Neuron (in vitro differentiated cells): ENCODE measurements at regions not wholly inside any gene's neighbourhood (a gene's known extent, or its start where the extent isn't known, plus 50 kb on each side); places are given as distances from the start of the nearest gene placed in this dataset.
"Not testable (repeated sequence)": the region's sequence is repeated elsewhere in the genome, so short reads cannot be mapped to it uniquely, and the experiment has no call there.

Experiments used
- H2AFZ ChIP-seq: one replicate; pipeline ENCODE4 v1.6.1; 2013; ENCODE audit warnings: low read depth, mild to moderate bottlenecking, inconsistent platforms, low read length, moderate library complexity
- H3K27me3 ChIP-seq: one replicate; pipeline ENCODE4 v1.6.1; 2013; ENCODE audit warnings: low read length; ENCODE audit not compliant: insufficient read depth
- H3K36me3 ChIP-seq: one replicate; pipeline ENCODE4 v1.6.1; 2013; ENCODE audit warnings: low read length; ENCODE audit not compliant: insufficient read depth
- H3K4me1 ChIP-seq: one replicate; pipeline ENCODE4 v1.6.1; 2013; ENCODE audit warnings: low read length; ENCODE audit not compliant: insufficient read depth
- H3K4me3 ChIP-seq: 2 replicates; pipeline ENCODE4 v1.5.1; 2013; ENCODE audit warnings: mild to moderate bottlenecking, low read length, moderate library complexity
- H3K9me3 ChIP-seq: one replicate; pipeline ENCODE4 v1.6.1; 2013; ENCODE audit warnings: low read length

GRCh38 chr16:62863139-62863538, 826.9 kb upstream of the CDH8 start:
- Histone ChIP-seq H2AFZ (no peak overlapping the region), H3K27me3 (no peaks in the 10 kb centered on the region), H3K9me3 (no peaks in the 10 kb centered on the region), H3K36me3 (no peaks in the 10 kb centered on the region), H3K4me1 (no peaks in the 10 kb centered on the region), H3K4me3 (no peak overlapping the region)

- Histone ChIP-seq H3K36me3 (no peaks in the 10 kb centered on the region), H3K4me3 (no peak overlapping the region), H3K4me1 (no peaks in the 10 kb centered on the region)
Observed at GRCh38 chr16:62853887-62854286, 817.6 kb upstream of the CDH8 start.

DNA sequence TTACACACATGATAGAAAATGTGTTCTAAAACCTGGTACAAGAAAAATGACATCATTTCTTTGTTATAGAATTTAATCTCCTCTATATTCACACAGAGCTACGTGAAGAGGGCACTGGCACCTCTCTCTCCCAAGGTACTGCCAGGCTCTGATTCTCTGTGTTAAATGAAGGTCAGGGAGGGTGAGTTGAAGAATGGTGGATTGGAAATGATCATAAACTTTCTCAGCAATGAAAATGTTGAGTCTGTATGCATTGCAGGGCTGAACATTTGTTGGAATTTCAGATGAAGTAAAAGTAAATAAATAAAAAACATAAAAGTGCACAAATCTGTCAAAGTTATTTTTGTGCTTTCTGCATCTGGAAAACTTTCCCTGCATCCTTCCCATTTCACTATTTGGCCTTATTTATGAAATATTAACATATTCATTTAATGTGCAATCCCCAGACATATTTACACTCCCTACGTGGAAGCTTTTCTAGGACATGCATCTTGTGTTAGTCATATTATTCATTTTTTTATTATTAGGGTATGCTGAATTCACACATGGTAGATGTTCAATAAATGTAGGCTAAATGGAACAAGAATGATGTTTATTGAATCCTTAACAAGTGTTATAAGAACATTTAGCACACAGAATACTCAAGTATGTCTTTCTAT, 810.3 kb upstream of the CDH8 start:
- Histone ChIP-seq H3K4me3 (no peak overlapping the region), H3K4me1 (no peaks in the 10 kb centered on the region), H3K36me3 (no peaks in the 10 kb centered on the region), H2AFZ (no peak overlapping the region), H3K9me3 (peaks cover 3% of the 10 kb centered on the region), H3K27me3 (no peaks in the 10 kb centered on the region)

More at GRCh38 chr16:62853887-62854286, 817.6 kb upstream of the CDH8 start:
- H2AFZ ChIP-seq: no peak overlapping the region
- H3K27me3 ChIP-seq: no peaks in the 10 kb centered on the region
- no peaks in the 10 kb centered on the region for H3K9me3 ChIP-seq

DNA sequence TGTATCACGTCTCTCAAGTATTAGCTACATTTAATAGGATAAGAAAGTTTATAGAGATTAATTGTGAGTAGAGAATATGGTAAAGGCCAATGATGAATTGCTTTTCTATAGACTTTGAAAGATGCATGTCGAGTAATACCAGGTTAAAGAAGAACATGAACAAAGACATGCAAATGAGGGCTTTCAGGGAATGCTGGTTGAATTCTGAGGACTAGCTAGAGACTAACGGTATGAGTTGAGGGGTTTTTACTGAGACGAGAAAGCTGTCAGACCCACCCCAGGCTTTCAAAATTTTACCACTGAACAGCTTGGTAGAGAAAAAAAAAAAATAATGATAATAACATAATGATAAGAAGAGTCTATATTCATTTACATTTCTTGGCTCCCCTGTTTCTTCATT, 796.0 kb upstream of the CDH8 start:
- Histone ChIP-seq H3K4me3 (peak overlapping the region; percentile 1), H3K9me3 (no peaks in the 10 kb centered on the region), H3K36me3 (no peaks in the 10 kb centered on the region), H2AFZ (no peak overlapping the region), H3K4me1 (peaks cover 72% of the 10 kb centered on the region), H3K27me3 (no peaks in the 10 kb centered on the region)

DNA sequence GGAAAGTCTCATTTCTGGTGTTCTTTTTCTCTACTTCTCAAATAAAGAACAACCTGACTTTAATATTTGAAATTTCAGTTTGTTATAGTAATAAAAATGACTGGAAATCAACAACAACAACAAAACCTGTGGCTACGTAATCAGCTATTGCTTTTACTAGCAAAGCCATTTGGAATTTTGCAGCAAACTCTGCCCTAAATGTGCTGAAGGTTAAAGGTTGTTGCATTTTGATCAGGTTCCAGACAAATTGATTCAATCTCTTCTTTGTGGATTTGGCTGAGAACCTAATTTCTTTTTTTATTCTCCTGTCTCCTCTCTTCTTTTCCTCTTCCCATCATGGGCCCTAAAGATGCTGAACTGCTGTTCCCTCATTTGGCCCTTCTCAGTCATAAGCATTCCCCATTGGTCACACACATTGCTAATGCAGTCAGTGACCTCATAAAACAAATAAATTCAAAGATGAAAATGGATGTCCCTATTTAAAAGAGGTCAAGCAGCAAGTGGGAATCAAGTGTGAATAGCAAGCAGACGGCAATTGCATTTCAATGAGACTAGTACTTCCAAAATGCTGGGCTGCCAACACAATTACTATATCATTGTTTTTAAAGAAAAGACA, 795.1 kb upstream of the CDH8 start:
- peaks cover 72% of the 10 kb centered on the region for H3K4me1 ChIP-seq
- H3K4me3 ChIP-seq: no peak overlapping the region
- no peaks in the 10 kb centered on the region for H3K9me3 ChIP-seq
- no peak overlapping the region for H2AFZ ChIP-seq
- no peaks in the 10 kb centered on the region for H3K27me3 ChIP-seq
- H3K36me3 ChIP-seq: no peaks in the 10 kb centered on the region

GRCh38 chr16:62829607-62830006, 793.4 kb upstream of the CDH8 start:
- Histone ChIP-seq H3K9me3 (no peaks in the 10 kb centered on the region), H3K4me3 (peak overlapping the region; percentile 14), H2AFZ (no peak overlapping the region), H3K4me1 (peaks cover 63% of the 10 kb centered on the region), H3K36me3 (no peaks in the 10 kb centered on the region), H3K27me3 (no peaks in the 10 kb centered on the region)

- Histone ChIP-seq H3K4me3 (no peak overlapping the region), H3K36me3 (no peaks in the 10 kb centered on the region), H3K4me1 (peaks cover 57% of the 10 kb centered on the region), H3K27me3 (no peaks in the 10 kb centered on the region), H3K9me3 (no peaks in the 10 kb centered on the region), H2AFZ (no peak overlapping the region)
Observed at GRCh38 chr16:62829084-62829483, 792.8 kb upstream of the CDH8 start.

GRCh38 chr16:62821824-62822223, 785.6 kb upstream of the CDH8 start:
- no peaks in the 10 kb centered on the region for H3K9me3 ChIP-seq
- H3K4me1 ChIP-seq: no peaks in the 10 kb centered on the region

DNA sequence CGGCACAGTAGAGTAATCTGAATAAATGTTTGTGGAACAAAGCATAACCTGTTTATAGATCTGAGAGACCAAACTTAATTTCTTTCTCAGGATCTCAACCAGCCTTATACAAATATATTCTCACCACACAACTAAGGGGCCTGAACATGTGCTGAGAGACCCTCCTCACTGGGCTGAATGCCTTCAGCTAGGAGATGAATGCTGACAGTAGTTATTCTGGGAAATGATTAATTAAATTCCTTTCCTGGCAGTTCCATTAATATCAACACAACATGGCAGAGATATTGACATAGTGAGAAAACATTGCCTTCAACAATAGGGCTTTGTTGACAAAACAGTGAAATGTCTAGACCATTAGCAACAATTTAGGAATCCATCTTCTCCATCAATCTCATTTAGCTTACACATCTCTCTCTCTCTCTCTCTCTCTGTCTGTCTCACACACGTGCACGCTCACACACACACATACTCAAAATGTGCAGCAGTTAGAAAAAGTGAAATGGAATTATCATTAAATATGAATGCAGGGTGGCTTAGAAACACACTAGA, 780.8 kb upstream of the CDH8 start:
- Histone ChIP-seq H2AFZ (peak overlapping the region; percentile 59), H3K9me3 (no peaks in the 10 kb centered on the region), H3K4me1 (no peaks in the 10 kb centered on the region), H3K4me3 (no peak overlapping the region), H3K27me3 (no peaks in the 10 kb centered on the region), H3K36me3 (no peaks in the 10 kb centered on the region)

More at GRCh38 chr16:62821824-62822223, 785.6 kb upstream of the CDH8 start:
- Histone ChIP-seq H3K4me3 (no peak overlapping the region), H2AFZ (no peak overlapping the region), H3K36me3 (no peaks in the 10 kb centered on the region), H3K27me3 (no peaks in the 10 kb centered on the region)

GRCh38 chr16:62814891-62815290, 778.7 kb upstream of the CDH8 start:
- H2AFZ ChIP-seq: no peak overlapping the region

DNA sequence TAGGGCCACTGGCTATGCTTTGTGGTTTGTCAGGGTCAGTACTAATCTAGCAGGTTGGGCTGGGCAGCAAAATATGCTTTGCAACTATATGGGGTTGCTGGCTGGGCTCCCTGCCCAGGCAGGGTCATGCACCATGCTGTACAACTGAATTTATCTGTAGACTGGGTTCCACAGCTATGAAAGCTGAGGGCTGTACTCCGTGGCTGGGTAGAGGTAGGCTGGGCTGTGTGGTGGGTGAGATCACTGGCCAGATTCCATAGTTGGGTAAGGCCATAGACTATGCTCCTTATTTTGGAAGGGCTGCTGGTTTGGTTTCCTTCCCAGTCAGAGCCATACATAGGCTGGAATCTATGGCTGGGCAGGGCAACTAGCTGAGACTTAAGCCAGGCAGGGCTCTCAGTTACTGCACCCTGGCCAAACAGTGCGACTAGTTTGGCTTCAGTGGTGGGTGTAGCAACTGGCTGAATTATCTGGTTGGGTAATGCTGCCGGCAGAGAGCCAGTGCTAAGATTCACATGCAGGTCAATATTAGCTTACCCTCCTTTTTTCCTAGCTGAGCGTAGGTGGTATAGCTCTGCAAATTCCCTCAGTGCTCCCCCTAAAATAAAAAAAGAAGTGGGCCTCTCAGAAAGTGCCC, 769.1 kb upstream of the CDH8 start:
- no peak overlapping the region for H3K4me3 ChIP-seq
- no peaks in the 10 kb centered on the region for H3K4me1 ChIP-seq
- H3K9me3 ChIP-seq: no peaks in the 10 kb centered on the region
- H2AFZ ChIP-seq: no peak overlapping the region
- H3K36me3 ChIP-seq: no peaks in the 10 kb centered on the region
- H3K27me3 ChIP-seq: no peaks in the 10 kb centered on the region

More at GRCh38 chr16:62814891-62815290, 778.7 kb upstream of the CDH8 start:
- no peak overlapping the region for H3K4me3 ChIP-seq
- H3K27me3 ChIP-seq: no peaks in the 10 kb centered on the region
- no peaks in the 10 kb centered on the region for H3K9me3 ChIP-seq
- no peaks in the 10 kb centered on the region for H3K36me3 ChIP-seq
- no peaks in the 10 kb centered on the region for H3K4me1 ChIP-seq

DNA sequence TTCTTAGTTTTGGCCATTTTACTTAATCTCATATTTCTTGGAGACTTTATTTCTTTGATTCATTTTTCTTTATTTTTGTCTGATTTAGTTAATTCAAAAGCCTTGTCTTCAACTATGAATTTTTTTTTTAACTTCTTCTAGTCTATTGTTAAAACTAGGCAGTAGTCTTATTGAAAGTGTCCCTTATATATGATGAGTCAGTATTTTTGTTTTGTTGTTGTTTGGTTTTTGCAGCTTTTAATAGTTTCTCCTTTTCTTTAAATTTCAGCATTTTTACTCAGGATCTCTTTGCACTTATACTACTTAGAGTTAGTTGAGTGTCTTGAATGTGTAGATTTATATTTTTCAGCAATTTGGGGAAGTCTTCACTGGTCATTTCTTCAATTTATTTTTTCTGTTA, 758.5 kb upstream of the CDH8 start:
- no peaks in the 10 kb centered on the region for H3K27me3 ChIP-seq
- H3K9me3 ChIP-seq: peaks cover 5% of the 10 kb centered on the region
- no peaks in the 10 kb centered on the region for H3K36me3 ChIP-seq
- H3K4me1 ChIP-seq: no peaks in the 10 kb centered on the region
- H3K4me3 ChIP-seq: no peak overlapping the region
- H2AFZ ChIP-seq: no peak overlapping the region

GRCh38 chr16:62780081-62780480, 743.8 kb upstream of the CDH8 start:
- not testable (repeated sequence) for H3K9me3 ChIP-seq, H3K4me3 ChIP-seq, H2AFZ ChIP-seq, H3K27me3 ChIP-seq, H3K36me3 ChIP-seq, H3K4me1 ChIP-seq
